ENCODE measurements at regions not wholly inside any gene's neighbourhood (a gene's known extent, or its start where the extent isn't known, plus 50 kb on each side); places are given as distances from the start of the nearest gene placed in this dataset.

GRCh38 chr14:65941091-65941490 is 528.6 kb downstream of the FUT8 start:
- H3K4me3 ChIP-seq (ENCODE audit: low read depth, low read length) = no peak overlapping the region
- TF ChIP-seq, protein P1, sequence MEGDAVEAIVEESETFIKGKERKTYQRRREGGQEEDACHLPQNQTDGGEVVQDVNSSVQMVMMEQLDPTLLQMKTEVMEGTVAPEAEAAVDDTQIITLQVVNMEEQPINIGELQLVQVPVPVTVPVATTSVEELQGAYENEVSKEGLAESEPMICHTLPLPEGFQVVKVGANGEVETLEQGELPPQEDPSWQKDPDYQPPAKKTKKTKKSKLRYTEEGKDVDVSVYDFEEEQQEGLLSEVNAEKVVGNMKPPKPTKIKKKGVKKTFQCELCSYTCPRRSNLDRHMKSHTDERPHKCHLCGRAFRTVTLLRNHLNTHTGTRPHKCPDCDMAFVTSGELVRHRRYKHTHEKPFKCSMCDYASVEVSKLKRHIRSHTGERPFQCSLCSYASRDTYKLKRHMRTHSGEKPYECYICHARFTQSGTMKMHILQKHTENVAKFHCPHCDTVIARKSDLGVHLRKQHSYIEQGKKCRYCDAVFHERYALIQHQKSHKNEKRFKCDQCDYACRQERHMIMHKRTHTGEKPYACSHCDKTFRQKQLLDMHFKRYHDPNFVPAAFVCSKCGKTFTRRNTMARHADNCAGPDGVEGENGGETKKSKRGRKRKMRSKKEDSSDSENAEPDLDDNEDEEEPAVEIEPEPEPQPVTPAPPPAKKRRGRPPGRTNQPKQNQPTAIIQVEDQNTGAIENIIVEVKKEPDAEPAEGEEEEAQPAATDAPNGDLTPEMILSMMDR (IDR thresholded peaks at IDR 0.05; ENCODE audit: borderline replicate concordance, insufficient read depth, low read depth, low read length) = no peak

DNA sequence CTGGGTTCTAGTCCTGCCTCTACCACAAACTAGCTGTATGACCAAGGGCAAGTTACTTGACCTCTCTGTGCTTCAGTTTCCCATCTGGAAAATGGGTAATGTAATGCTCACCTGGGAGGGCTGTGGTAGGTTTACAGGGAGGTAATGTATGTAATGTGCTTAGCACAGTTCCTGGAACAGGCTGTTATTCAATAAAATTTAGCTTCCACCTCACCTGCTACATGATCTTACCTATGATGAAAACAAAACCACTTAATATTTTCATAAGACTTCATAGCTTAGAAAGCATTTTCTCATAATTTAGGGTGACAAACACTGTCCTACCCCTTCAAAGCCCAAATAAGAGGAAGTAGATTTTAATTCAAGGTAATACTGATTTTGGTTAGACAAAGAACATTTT is 530.6 kb downstream of the FUT8 start:
- no peak overlapping the region for H3K4me3 ChIP-seq (ENCODE audit: low read depth, low read length)
- TF ChIP-seq, protein P1 (IDR thresholded peaks at IDR 0.05; ENCODE audit: borderline replicate concordance, insufficient read depth, low read depth, low read length) = no peak

GRCh38 chr14:65943916-65944410 is 531.4 kb downstream of the FUT8 start:
- no peak overlapping the region for H3K4me3 ChIP-seq (ENCODE audit: low read depth, low read length)
- TF ChIP-seq, protein P1 (IDR thresholded peaks at IDR 0.05; ENCODE audit: borderline replicate concordance, insufficient read depth, low read depth, low read length) = no peak

- TF ChIP-seq, protein P1 (IDR thresholded peaks at IDR 0.05; ENCODE audit: borderline replicate concordance, insufficient read depth, low read depth, low read length) = no peak
- no peak overlapping the region for H3K4me3 ChIP-seq (ENCODE audit: low read depth, low read length)
These were observed 532.8 kb downstream of the FUT8 start for GRCh38 chr14:65945327-65945726.

GRCh38 chr14:65946494-65946893 is 534.0 kb downstream of the FUT8 start:
- TF ChIP-seq, protein P1 (IDR thresholded peaks at IDR 0.05; ENCODE audit: borderline replicate concordance, insufficient read depth, low read depth, low read length) = no peak
- H3K4me3 ChIP-seq (ENCODE audit: low read depth, low read length) = no peak overlapping the region

GRCh38 chr14:65948302-65948701 is 535.8 kb downstream of the FUT8 start:
- TF ChIP-seq, protein P1 (IDR thresholded peaks at IDR 0.05; ENCODE audit: borderline replicate concordance, insufficient read depth, low read depth, low read length) = no peak
- no peak overlapping the region for H3K4me3 ChIP-seq (ENCODE audit: low read depth, low read length)

DNA sequence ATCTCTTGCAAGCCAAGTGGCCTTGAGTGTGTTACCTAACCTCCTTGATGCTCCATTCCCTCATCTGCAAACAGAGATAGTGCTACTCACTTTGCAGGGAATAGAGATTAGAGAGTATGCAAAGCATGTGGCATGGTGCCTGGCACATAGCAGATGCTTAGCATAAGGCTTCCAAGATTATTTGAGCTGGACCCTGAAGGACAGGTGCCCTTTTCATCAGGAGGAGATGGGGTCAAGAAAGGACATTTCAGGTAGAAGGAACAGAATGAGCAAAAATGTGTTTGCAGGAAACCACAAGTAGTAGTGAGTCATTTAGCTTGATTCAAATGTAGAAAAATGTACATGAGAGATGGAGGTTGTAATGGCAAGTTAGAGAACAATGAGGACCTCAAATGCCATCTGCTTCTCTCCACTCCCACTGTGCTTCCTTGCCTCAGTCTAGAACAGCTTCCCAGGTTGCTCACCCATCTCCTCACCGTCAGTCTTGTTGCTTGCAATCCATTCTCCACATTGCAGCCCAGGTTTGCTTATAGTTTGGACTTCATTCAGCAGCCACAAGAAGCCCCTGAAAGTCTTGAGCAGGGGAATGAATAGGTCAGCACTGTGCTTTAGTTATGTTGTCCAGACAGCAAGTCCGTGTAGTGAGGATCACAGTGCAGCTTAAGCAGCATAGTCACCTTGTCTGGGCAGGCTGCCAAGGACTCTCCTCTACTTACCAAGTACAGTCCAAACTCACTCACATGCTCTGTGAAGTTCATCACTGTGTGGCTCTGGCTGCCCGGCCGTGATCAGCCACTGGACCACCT is 536.3 kb upstream of the CCDC196 start:
- H3K4me3 ChIP-seq (ENCODE audit: low read depth, low read length) = no peak overlapping the region
- TF ChIP-seq, protein P1 (IDR thresholded peaks at IDR 0.05; ENCODE audit: borderline replicate concordance, insufficient read depth, low read depth, low read length) = no peak

All from GM12875 (cell line).